ENCODE measurements at regions not wholly inside any gene's neighbourhood (a gene's known extent, or its start where the extent isn't known, plus 50 kb on each side); places are given as distances from the start of the nearest gene placed in this dataset.

DNA sequence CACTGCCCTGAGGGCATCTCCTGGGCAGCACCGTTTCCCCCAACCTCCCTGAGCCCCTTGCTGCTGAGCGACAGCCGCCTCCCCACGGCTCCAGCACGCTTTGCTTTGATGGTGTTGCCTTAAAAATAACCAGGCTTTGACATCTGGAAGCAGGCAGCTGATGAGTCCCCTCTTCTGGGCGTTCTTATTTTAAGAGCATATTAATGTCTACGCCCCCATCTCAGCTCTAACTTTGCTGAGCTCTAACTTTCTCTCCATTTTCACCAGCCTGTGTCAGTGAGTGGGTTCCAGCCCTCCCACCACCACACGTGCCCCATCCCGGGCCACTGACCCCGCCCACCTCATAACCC lies 70.2 kb downstream of the ADRA2C start:
- TF ChIP-seq CREB1 (IDR thresholded peaks at IDR 0.05; ENCODE audit: low read depth) = no peak
- no peak for TF ChIP-seq FOXM1 (IDR thresholded peaks at IDR 0.05; ENCODE audit: borderline replicate concordance, low read depth)
- TF ChIP-seq REST (IDR thresholded peaks at IDR 0.05; ENCODE audit: low read depth) = no peak
- no peak for TF ChIP-seq ZBTB7A (IDR thresholded peaks at IDR 0.05; ENCODE audit: low read depth)
- no peak for TF ChIP-seq YY1 (IDR thresholded peaks at IDR 0.05; ENCODE audit: low read depth)
- no peak for TF ChIP-seq NFIC (IDR thresholded peaks at IDR 0.05)
- no peak for TF ChIP-seq TCF12 (IDR thresholded peaks at IDR 0.05; ENCODE audit: low read depth)

DNA sequence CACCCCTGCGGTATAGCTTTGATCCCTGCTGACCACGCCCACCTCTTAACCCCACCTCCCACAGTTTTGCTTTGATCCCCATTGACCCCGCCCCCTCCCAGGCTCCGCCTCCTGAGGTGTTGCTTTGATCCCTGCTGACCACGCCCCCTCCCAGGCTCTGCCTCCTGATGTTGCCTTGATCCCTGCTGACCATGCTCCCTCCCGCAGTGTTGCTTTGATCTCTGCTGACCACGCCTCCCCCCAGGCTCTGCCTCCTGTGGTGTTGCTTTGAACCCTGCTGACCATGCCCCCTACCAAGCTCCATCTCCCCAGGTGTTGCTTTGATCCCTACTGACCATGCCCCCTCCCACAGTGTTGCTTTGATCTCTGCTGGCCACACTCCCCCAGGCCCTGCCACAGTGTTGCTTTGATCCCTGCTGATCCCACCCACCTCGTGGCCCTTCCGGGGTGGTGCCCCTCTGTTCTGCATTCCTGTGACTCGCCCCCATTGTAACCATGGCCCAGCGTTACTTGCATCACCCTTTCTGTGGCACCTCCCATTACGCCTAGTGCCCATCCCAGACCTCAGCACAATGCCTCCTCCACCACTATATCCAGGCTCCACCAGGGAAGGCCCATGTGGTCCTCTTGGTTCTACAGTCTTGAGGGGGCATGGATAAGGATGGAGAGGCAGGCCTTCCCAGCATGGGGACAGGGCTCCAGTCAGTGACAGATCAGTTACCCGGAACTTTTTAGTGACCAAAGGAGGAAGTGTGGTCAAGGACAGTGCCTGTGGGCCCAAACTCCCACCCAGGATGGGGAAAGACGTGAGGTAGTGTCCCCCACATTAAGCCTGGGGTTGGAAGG lies 70.8 kb downstream of the ADRA2C start:
- TF ChIP-seq MAX (IDR thresholded peaks at IDR 0.05) (no peak), NFIC (IDR thresholded peaks at IDR 0.05) (no peak; the same call in 1 of the 2 replicates), EGR1 (IDR thresholded peaks at IDR 0.05) (no peak), TEAD4 (IDR thresholded peaks at IDR 0.05) (no peak), TCF12 (IDR thresholded peaks at IDR 0.05; ENCODE audit: low read depth) (peak; percentile 77; the same call in 1 of the 2 replicates), CREB1 (IDR thresholded peaks at IDR 0.05; ENCODE audit: low read depth) (no peak), RAD21 (IDR thresholded peaks at IDR 0.05; ENCODE audit: low read depth) (no peak), CEBPB (IDR thresholded peaks at IDR 0.05) (no peak), TAF1 (IDR thresholded peaks at IDR 0.05; ENCODE audit: low read depth) (no peak), REST (IDR thresholded peaks at IDR 0.05; ENCODE audit: low read depth) (no peak), YY1 (IDR thresholded peaks at IDR 0.05; ENCODE audit: low read depth) (no peak), ZBTB7A (IDR thresholded peaks at IDR 0.05; ENCODE audit: low read depth) (no peak), EP300 (IDR thresholded peaks at IDR 0.05; ENCODE audit: borderline replicate concordance) (peak; percentile 86)
- TF ChIP-seq, protein P1, sequence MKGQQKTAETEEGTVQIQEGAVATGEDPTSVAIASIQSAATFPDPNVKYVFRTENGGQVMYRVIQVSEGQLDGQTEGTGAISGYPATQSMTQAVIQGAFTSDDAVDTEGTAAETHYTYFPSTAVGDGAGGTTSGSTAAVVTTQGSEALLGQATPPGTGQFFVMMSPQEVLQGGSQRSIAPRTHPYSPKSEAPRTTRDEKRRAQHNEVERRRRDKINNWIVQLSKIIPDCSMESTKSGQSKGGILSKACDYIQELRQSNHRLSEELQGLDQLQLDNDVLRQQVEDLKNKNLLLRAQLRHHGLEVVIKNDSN (IDR thresholded peaks at IDR 0.05) = no peak

GRCh38 chr4:3838437-3839380 lies 72.5 kb downstream of the ADRA2C start:
- TF ChIP-seq EP300 (IDR thresholded peaks at IDR 0.05; ENCODE audit: borderline replicate concordance) (no peak), CEBPB (IDR thresholded peaks at IDR 0.05) (no peak), TAF1 (IDR thresholded peaks at IDR 0.05; ENCODE audit: low read depth) (no peak), TCF12 (IDR thresholded peaks at IDR 0.05; ENCODE audit: low read depth) (no peak), EGR1 (IDR thresholded peaks at IDR 0.05) (no peak), RAD21 (IDR thresholded peaks at IDR 0.05; ENCODE audit: low read depth) (no peak), YY1 (IDR thresholded peaks at IDR 0.05; ENCODE audit: low read depth) (no peak), FOXM1 (IDR thresholded peaks at IDR 0.05; ENCODE audit: borderline replicate concordance, low read depth) (no peak), NFIC (IDR thresholded peaks at IDR 0.05) (no peak), TEAD4 (IDR thresholded peaks at IDR 0.05) (no peak), MAX (IDR thresholded peaks at IDR 0.05) (no peak), CREB1 (IDR thresholded peaks at IDR 0.05; ENCODE audit: low read depth) (no peak), REST (IDR thresholded peaks at IDR 0.05; ENCODE audit: low read depth) (no peak)
- TF ChIP-seq, protein P1 (IDR thresholded peaks at IDR 0.05) = no peak
